ENCODE measurements at regions not wholly inside any gene's neighbourhood (a gene's known extent, or its start where the extent isn't known, plus 50 kb on each side); places are given as distances from the start of the nearest gene placed in this dataset.

- no peak for TF ChIP-seq CTCF (IDR thresholded peaks at IDR 0.05)
- ATAC-seq (ENCODE audit: low FRiP score): no peak
- DNase-seq (ENCODE audit: low spot score): no peak
These were observed 198.0 kb upstream of the PFN2 start for GRCh38 chr3:150168698-150169097.

- ATAC-seq (ENCODE audit: low FRiP score): no peak
- no peak for TF ChIP-seq CTCF (IDR thresholded peaks at IDR 0.05)
These were observed 194.8 kb upstream of the PFN2 start for GRCh38 chr3:150165396-150166094.

GRCh38 chr3:150161011-150161410 is 190.3 kb upstream of the PFN2 start:
- DNase-seq (ENCODE audit: low spot score) (no peak), ATAC-seq (ENCODE audit: low FRiP score) (no peak)

More at GRCh38 chr3:150165396-150166094, 194.8 kb upstream of the PFN2 start:
- DNase-seq (ENCODE audit: low spot score): no peak

GRCh38 chr3:150158943-150159625 is 188.4 kb upstream of the PFN2 start:
- DNase-seq (ENCODE audit: low spot score): no peak
- no peak for TF ChIP-seq CTCF (IDR thresholded peaks at IDR 0.05)
- ATAC-seq (ENCODE audit: low FRiP score): no peak

More at GRCh38 chr3:150161011-150161410, 190.3 kb upstream of the PFN2 start:
- no peak for TF ChIP-seq CTCF (IDR thresholded peaks at IDR 0.05)

DNA sequence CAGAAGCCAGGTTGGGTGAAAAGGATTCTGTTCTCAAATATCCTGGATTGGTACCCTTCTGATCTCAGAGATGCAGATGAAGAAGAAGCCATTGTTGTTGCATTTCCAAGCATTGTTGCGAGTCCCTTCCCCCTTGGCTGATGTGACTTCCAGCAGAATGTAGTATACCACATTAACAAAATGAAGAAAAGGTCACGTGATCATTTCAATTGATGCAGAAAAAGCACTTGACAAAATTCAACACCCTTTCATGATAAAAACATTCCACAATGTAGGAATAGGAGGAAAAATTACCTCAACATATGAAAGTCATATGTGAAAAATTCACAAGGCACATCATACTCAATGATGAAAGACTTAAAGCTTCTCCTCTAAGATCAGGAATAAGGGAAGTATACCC is 181.9 kb upstream of the PFN2 start:
- ATAC-seq (ENCODE audit: low FRiP score): no peak
- no peak for DNase-seq (ENCODE audit: low spot score)
- TF ChIP-seq CTCF (IDR thresholded peaks at IDR 0.05): no peak

DNA sequence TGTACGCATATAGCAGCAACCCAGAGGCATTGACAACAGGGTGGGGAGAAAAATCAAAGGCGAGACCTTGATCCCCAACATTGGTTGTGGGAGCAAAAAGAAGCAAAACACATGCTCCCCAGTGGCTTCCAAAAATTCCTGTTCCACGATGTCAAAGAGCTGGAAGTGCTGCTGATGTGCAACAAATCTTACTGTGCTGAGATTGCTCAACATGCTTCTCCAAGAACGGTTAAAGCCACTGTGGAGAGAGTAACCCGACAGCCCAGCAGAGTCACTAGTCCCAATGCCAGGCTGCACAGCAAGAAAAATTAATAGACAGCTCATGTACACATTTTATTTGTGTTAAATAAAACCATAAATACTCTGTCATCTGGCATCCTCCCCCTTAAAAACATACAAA is 179.9 kb upstream of the PFN2 start:
- ATAC-seq (ENCODE audit: low FRiP score): no peak
- no peak for TF ChIP-seq CTCF (IDR thresholded peaks at IDR 0.05)
- DNase-seq (ENCODE audit: low spot score): no peak

- DNase-seq (ENCODE audit: low spot score) (no peak), ATAC-seq (ENCODE audit: low FRiP score) (no peak)
- no peak for TF ChIP-seq CTCF (IDR thresholded peaks at IDR 0.05)
These were observed 179.0 kb upstream of the PFN2 start for GRCh38 chr3:150149651-150150051.

Data from omental fat pad (tissue), 3 donors.